Smooth muscle cell (in vitro differentiated cells): ENCODE measurements at regions not wholly inside any gene's neighbourhood (a gene's known extent, or its start where the extent isn't known, plus 50 kb on each side); places are given as distances from the start of the nearest gene placed in this dataset.
A peak's percentile ranks its signal among the peaks of the same experiment; 100 is the strongest.
"Not testable (repeated sequence)": the region's sequence is repeated elsewhere in the genome, so short reads cannot be mapped to it uniquely, and the experiment has no call there.

ENCODE experiments used
- DNase-seq: peaks from one replicate; lab custom pipeline; 2025; ENCODE audit not compliant: unreplicated experiment; lab: John Stamatoyannopoulos, UW
- H2AFZ ChIP-seq: fragments of 200-600 bp; sonication (generic); 2 replicates; pipeline ENCODE4 v1.6.0; 2016; ENCODE audit warnings: antibody characterized with exemption, low read depth, mild to moderate bottlenecking
- H3F3A ChIP-seq: fragments of 200-600 bp; sonication (generic); 2 replicates; pipeline ENCODE4 v1.6.0; 2017; ENCODE audit warnings: antibody characterized with exemption, low read depth
- H3K27ac ChIP-seq: fragments of 200-600 bp; sonication (generic); 2 replicates; pipeline ENCODE4 v1.5.1; 2016; ENCODE audit warnings: low read depth, mild to moderate bottlenecking
- H3K27me3 ChIP-seq: fragments of 200-600 bp; sonication (generic); 2 replicates; pipeline ENCODE4 v1.6.1; 2016; ENCODE audit warnings: low read depth, mild to moderate bottlenecking
- H3K36me3 ChIP-seq: fragments of 200-600 bp; sonication (generic); 2 replicates; pipeline ENCODE4 v1.5.1; 2016; ENCODE audit warnings: low read depth
- H3K4me1 ChIP-seq: fragments of 200-600 bp; sonication (generic); 2 replicates; pipeline ENCODE4 v1.5.1; 2016; ENCODE audit warnings: low read depth
- H3K4me2 ChIP-seq: fragments of 200-600 bp; sonication (generic); 2 replicates; pipeline ENCODE4 v1.6.0; 2016; ENCODE audit warnings: mild to moderate bottlenecking
- H3K4me3 ChIP-seq: fragments of 200-600 bp; sonication (generic); 2 replicates; pipeline ENCODE4 v1.5.1; 2016; ENCODE audit warnings: mild to moderate bottlenecking
- H3K79me2 ChIP-seq: fragments of 200-600 bp; sonication (generic); 2 replicates; pipeline ENCODE4 v1.6.0; 2016; ENCODE audit warnings: low read depth, mild to moderate bottlenecking
- H3K9ac ChIP-seq: fragments of 200-600 bp; sonication (generic); 2 replicates; pipeline ENCODE4 v1.6.0; 2016; ENCODE audit warnings: low read depth
- H3K9me3 ChIP-seq: fragments of 200-600 bp; sonication (generic); replicated peaks from 2 replicates; pipeline ENCODE4 v1.5.1; 2016; ENCODE audit warnings: low read depth
- H4K20me1 ChIP-seq: fragments of 200-600 bp; sonication (generic); 2 replicates; pipeline ENCODE4 v1.6.0; 2016; ENCODE audit warnings: low read depth
- WGBS: methylation state at CpG from one replicate; pipeline ENCODE4 v1.1.7; 2016; ENCODE audit warnings: low lambda C conversion rate; 5-methylcytosine and 5-hydroxymethylcytosine counted together
- TF ChIP-seq, protein P1 (sequence below): fragments of 200-600 bp; sonication (generic); IDR thresholded peaks from 2 replicates; pipeline ENCODE4 v1.5.1; 2017; ENCODE audit warnings: borderline replicate concordance, mild to moderate bottlenecking, antibody characterized with exemption; ENCODE audit not compliant: insufficient read depth, poor library complexity, severe bottlenecking

DNA sequence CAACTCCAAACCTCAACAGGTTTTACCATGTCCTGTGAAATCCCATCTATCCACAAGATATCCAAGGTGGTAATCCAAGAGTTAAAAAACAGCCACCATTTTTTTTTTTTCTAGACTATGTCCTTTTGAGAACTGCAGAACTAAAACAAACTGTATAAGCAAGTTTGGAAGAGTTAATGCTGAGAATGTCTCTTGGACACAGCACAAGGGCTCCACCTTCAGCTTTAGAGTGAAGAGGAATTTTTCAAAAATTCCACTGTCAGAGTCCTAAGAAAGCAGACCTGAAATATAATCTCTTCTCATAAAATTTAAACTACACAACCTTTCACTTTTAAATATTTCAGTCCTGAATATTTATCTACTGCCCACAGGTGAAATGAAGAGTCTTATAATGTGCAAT lies 167.8 kb upstream of the CCNG1 start:
- Histone ChIP-seq H3K27ac (no peak overlapping the region), H4K20me1 (no peaks in the 10 kb centered on the region), H3K27me3 (no peaks in the 10 kb centered on the region), H3K36me3 (no peaks in the 10 kb centered on the region), H3K9me3 (no peaks in the 10 kb centered on the region), H3F3A (no peaks in the 10 kb centered on the region), H3K9ac (no peak overlapping the region), H3K4me3 (no peak overlapping the region), H3K4me1 (no peaks in the 10 kb centered on the region), H2AFZ (no peak overlapping the region), H3K79me2 (no peaks in the 10 kb centered on the region), H3K4me2 (no peak overlapping the region)
- TF ChIP-seq, protein P1, sequence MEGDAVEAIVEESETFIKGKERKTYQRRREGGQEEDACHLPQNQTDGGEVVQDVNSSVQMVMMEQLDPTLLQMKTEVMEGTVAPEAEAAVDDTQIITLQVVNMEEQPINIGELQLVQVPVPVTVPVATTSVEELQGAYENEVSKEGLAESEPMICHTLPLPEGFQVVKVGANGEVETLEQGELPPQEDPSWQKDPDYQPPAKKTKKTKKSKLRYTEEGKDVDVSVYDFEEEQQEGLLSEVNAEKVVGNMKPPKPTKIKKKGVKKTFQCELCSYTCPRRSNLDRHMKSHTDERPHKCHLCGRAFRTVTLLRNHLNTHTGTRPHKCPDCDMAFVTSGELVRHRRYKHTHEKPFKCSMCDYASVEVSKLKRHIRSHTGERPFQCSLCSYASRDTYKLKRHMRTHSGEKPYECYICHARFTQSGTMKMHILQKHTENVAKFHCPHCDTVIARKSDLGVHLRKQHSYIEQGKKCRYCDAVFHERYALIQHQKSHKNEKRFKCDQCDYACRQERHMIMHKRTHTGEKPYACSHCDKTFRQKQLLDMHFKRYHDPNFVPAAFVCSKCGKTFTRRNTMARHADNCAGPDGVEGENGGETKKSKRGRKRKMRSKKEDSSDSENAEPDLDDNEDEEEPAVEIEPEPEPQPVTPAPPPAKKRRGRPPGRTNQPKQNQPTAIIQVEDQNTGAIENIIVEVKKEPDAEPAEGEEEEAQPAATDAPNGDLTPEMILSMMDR = peak; percentile 19
- DNase-seq = no peak

DNA sequence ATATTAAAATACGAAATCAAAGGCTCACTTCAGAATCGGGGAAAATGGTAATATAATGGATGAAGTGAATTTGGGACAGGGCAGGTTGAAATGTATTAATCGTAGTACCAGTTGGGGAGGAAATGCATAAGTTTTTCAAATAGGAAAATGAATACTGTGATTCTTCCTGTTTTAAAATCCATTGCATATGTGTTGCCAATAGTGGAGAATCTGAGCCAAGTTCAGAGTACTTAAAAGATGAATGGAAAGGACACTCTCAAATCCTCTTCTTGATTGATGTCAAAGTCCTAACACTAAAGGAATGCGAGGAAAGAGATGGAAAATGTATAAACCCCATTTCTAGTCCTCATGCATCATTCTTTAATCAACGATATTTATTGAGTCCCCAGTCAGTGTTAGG lies 160.9 kb upstream of the CCNG1 start:
- no peaks in the 10 kb centered on the region for H3K79me2 ChIP-seq
- H3K27ac ChIP-seq = no peak overlapping the region
- H3K27me3 ChIP-seq = no peaks in the 10 kb centered on the region
- TF ChIP-seq, protein P1 = no peak
- H3K4me1 ChIP-seq = no peaks in the 10 kb centered on the region
- H3K9me3 ChIP-seq = no peaks in the 10 kb centered on the region
- no peak overlapping the region for H2AFZ ChIP-seq
- DNase-seq = no peak
- H3K4me3 ChIP-seq = no peak overlapping the region
- no peaks in the 10 kb centered on the region for H4K20me1 ChIP-seq
- H3K36me3 ChIP-seq = no peaks in the 10 kb centered on the region
- no peak overlapping the region for H3K9ac ChIP-seq
- no peaks in the 10 kb centered on the region for H3F3A ChIP-seq
- H3K4me2 ChIP-seq = no peak overlapping the region
- WGBS = 95% methylated on average over 5 of the region's 5 CpGs

DNA sequence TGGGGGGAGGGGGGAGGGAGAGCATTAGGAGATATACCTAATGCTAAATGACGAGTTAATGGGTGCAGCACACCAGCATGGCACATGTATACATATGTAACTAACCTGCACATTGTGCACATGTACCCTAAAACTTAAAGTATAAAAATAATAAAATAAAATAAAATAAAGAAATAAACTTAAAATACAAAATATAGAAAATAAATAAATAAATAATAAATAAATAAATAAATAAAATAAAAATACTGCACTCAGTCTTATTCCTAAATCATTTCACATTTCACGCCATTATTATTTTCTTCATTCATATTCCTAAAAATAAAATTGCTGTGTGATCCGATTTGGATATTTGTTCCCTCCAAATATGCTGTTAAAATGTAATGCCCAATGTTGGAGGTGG lies 156.5 kb upstream of the CCNG1 start:
- not testable (repeated sequence) for H3K4me1 ChIP-seq, H3K79me2 ChIP-seq, H3K9ac ChIP-seq, H3K36me3 ChIP-seq, H3K27me3 ChIP-seq, H3K4me3 ChIP-seq, H2AFZ ChIP-seq, H3K9me3 ChIP-seq, DNase-seq, H4K20me1 ChIP-seq, H3K27ac ChIP-seq, H3K4me2 ChIP-seq, H3F3A ChIP-seq
- WGBS = 1% methylated on average over 2 of the region's 3 CpGs

DNA sequence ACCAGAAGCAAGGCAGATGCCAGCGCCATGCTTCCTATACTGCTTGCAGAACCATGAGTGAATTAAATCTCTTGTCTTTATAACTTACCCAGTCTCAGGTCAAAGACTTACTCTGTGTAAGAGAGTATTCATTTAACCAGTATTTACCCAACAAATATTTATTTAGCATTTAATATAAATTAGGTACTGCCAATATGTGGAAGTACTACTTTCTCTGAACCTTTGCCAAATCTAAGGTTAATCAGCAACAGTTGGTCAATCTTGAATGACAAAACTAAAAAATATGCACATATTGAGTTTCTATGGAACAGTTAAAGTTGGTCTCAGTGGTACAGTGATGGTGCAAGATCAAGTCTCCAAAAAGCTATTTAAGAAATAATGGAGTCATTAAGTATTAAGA lies 155.9 kb upstream of the CCNG1 start:
- Histone ChIP-seq H4K20me1 (no peaks in the 10 kb centered on the region), H3K9me3 (no peaks in the 10 kb centered on the region), H3K27ac (no peak overlapping the region), H3F3A (no peaks in the 10 kb centered on the region), H3K4me2 (no peak overlapping the region), H3K36me3 (no peaks in the 10 kb centered on the region), H2AFZ (no peak overlapping the region), H3K9ac (no peak overlapping the region), H3K79me2 (no peaks in the 10 kb centered on the region), H3K4me3 (no peak overlapping the region), H3K27me3 (no peaks in the 10 kb centered on the region), H3K4me1 (no peaks in the 10 kb centered on the region)
- WGBS = 96% methylated on average over 1 of the region's 1 CpG
- no peak for DNase-seq
- TF ChIP-seq, protein P1 = no peak
